ENCODE measurements at regions not wholly inside any gene's neighbourhood (a gene's known extent, or its start where the extent isn't known, plus 50 kb on each side); places are given as distances from the start of the nearest gene placed in this dataset.

DNA sequence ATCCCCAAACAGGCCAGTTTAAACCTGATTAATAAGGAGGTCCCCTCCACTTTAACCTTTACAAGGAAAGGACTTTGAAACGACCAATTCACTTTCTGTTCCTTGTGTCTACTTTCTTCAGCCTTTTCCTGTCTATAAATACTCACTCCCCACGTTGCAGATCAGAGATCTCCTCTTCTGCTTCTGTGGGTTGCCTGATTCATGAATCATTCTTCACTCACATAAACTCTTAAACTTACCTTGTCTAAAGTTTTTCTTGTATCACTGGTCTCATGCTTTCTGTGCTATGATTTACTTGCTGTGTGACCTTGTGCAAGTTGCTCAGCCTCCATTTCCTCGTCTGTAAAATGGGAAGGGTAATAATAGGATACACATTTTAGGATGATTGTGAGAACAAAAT, 236.1 kb downstream of the QDPR start:
- TF ChIP-seq, protein P1, sequence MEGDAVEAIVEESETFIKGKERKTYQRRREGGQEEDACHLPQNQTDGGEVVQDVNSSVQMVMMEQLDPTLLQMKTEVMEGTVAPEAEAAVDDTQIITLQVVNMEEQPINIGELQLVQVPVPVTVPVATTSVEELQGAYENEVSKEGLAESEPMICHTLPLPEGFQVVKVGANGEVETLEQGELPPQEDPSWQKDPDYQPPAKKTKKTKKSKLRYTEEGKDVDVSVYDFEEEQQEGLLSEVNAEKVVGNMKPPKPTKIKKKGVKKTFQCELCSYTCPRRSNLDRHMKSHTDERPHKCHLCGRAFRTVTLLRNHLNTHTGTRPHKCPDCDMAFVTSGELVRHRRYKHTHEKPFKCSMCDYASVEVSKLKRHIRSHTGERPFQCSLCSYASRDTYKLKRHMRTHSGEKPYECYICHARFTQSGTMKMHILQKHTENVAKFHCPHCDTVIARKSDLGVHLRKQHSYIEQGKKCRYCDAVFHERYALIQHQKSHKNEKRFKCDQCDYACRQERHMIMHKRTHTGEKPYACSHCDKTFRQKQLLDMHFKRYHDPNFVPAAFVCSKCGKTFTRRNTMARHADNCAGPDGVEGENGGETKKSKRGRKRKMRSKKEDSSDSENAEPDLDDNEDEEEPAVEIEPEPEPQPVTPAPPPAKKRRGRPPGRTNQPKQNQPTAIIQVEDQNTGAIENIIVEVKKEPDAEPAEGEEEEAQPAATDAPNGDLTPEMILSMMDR (IDR thresholded peaks at IDR 0.05): no peak
- TF ChIP-seq EZH2phosphoT487 (IDR thresholded peaks at IDR 0.05) (no peak), EZH2 (IDR thresholded peaks at IDR 0.05) (no peak)

All from neural progenitor cell (in vitro differentiated cells).